NOMO-1 treated with DMSO at 0.1 percent for 48 hours (cell line): ENCODE measurements at regions not wholly inside any gene's neighbourhood (a gene's known extent, or its start where the extent isn't known, plus 50 kb on each side); places are given as distances from the start of the nearest gene placed in this dataset.

ENCODE experiments used
- DNase-seq: peaks from one replicate; lab custom pipeline; 2025; ENCODE audit not compliant: unreplicated experiment; lab: John Stamatoyannopoulos, UW

GRCh38 chr2:236689393-236689700 lies 119.7 kb downstream of the ACKR3 start:
- no peak for DNase-seq

- no peak for DNase-seq
Observed at GRCh38 chr2:236689981-236690380, 120.4 kb downstream of the ACKR3 start.

DNA sequence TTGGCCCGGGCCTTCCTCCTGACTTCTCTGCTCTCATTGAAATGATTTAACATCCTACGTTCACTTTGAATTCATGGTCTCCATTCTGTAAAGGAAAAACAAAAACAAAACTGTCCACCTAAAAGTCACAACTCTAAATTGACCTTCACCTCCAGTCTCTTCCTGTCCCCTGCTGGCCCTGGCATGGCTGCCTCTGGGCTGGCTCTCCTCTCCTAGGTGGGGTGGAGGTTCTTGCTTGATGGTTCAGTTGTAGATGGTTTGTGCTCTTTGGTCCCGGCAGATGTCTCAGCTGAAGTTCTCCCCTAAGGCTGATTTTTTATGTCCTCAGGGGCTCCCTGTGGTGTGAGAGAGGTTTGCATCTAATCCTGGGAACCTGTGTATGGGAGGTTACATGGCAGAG lies 121.1 kb downstream of the ACKR3 start:
- DNase-seq: no peak

- DNase-seq: no peak
Observed at GRCh38 chr2:236691799-236692167, 122.2 kb downstream of the ACKR3 start.

- DNase-seq: no peak
Observed at GRCh38 chr2:236692937-236693336, 123.3 kb downstream of the ACKR3 start.

DNA sequence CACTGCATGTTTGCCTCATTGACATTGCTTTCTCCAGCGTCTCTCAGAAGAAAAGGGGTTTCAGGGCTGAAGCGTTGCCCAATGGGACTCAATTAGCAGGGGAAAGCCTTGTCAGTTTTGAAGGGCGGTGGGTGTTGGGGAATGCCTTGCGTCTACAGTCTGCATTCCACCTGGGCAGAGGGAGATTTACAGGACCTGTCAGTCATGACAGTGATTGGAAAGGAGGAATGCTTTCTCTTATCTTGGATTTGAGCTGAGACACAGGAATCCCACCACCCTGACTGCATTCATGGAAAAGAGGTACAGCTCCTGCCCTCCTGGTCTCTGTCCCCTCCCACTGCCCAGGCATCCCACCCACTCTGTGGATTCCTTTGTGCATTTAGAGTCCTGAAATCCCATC lies 123.9 kb downstream of the ACKR3 start:
- DNase-seq: no peak

DNA sequence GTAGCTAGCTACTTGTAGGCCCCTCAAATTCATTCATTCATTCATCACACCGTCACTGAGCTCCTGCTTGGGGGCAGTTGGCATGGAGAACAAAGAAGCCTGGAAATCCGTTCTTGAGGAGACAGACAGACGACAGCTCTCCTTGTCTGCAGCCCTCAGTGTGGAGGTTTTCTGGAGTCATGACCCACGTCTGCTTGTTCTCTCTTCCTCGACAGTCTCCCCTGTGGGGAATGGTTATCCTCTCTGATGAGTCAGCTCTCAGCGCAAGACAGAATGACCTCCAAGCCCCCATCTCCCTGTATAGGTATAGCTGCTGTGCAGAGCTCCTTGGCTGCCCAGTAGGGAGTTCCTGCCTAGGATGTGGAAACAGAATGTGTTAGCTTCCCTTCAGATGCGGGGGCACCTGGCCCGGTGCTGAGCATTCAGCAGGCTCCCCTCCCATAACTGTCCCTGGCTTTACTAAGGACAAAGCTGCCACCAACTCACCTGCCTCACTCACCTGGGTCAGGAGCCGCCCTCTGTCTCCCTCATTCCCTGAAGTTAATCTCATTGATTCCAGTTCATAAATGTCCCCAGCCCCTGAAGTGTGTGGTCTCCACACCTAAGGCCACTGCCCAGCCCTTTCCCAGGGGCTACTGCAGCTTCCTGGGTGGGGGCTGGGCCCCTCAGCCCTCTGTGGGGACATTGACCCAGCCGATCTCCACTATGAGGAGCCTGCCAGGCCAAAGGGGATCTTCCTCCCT lies 124.7 kb downstream of the ACKR3 start:
- no peak for DNase-seq

GRCh38 chr2:236696834-236697233 lies 127.2 kb downstream of the ACKR3 start:
- DNase-seq: no peak

DNA sequence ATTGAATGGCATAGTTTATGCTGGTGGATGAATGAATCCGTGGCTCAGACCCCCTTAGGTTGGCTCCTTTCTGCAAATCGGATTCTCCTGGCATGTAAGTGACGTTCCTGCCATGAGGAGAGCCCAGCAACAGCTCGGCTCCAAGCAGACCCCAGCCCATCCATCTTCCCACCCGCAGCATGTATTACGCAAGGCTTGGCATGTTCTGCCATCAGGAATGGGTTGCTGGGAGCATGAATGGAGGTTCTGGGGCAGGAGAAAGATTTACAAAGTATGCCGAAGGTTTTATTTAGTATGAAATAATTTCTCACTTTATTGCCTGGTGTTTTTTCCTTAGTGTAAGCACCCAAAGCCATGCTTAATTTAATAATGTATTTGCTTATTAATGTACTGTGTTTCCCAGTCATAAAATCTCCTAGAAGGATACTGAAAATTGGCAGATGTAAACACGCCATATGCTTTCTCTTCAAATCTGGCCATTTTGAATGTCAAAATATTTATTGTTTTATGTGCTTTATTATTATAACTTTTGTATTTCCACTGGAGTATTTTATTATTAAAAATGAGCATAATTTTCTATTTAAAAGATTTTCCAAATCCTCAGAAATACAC lies 128.5 kb downstream of the ACKR3 start:
- DNase-seq: no peak

DNA sequence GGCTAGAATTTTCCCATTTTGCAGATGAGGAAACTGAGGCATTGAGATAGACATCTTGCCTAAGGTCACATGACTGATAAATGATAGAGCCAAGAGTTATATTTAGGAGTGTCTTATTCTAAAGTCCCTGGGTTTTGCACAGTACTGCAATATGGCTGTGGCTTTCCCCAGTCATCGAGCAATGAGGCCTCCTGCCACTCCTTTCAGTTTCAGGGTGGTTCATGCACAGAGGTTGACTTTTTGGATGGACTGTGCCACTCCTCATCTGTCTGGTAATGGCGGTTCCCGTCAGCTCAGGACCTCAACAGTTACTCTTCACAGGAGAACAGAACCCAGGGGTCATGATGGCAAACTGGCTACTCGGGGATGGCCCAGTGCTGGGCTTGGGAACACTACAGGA lies 131.1 kb downstream of the ACKR3 start:
- DNase-seq: no peak

GRCh38 chr2:236702657-236703372 lies 133.2 kb downstream of the ACKR3 start:
- DNase-seq: no peak

DNA sequence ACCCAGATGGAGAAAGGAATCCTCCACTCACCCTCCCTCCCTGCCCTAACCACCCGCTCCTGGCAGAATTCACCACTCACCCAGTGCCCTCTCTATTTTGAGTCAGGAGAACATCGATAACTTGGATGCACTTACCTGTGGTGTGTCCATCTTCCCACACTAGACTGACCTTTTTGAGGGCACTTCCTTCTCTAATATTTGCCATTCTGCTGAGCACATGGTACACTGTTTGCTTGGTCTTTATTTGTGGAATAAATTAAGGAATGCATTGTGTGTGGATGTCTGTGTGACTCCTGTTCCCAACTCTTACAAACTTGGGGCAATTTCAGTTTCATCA lies 133.7 kb downstream of the ACKR3 start:
- DNase-seq: no peak

DNA sequence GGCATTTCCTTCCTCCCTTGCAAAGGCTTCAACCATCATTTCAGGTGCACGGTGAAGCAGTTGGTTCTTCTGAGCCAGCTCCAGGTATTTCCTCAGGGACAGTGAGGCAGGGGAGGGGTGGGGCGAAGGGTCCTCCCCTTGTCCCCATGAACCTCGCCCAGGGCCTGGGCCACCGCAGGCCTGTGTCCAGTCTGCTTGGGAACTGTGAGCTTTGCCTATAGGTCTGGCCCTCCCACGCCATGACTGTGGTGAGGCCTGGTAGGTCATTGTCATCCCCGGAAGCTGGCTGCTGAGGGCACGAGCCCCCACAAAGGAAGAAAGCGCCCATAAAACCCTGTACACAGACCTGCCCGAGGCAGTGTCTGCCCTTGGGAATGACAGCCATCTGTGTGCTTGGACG lies 134.3 kb downstream of the ACKR3 start:
- DNase-seq: no peak

DNA sequence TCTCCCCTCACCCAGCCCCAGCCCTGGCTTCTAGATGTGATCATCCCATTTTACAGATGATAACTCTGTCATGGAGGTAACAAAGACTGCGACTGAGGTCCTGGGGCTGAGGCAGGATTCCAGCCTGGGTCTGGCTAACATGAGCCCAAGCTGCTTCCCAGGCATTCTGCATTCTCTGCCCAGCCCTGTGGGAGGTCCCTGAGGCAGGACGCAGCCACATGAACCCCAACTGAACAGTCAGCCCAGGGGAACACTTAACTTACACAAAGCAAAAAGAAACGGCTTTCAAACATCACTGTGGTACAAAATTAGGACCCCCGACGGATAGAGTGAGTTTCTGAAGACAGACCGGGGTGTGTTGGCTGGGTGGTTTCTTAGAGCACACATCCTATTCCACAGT lies 135.3 kb downstream of the ACKR3 start:
- no peak for DNase-seq

GRCh38 chr2:236705295-236706105 lies 135.9 kb downstream of the ACKR3 start:
- no peak for DNase-seq

GRCh38 chr2:236706288-236706687 lies 136.7 kb downstream of the ACKR3 start:
- DNase-seq: no peak

- DNase-seq: no peak
Observed at GRCh38 chr2:236706803-236707202, 137.2 kb downstream of the ACKR3 start.

DNA sequence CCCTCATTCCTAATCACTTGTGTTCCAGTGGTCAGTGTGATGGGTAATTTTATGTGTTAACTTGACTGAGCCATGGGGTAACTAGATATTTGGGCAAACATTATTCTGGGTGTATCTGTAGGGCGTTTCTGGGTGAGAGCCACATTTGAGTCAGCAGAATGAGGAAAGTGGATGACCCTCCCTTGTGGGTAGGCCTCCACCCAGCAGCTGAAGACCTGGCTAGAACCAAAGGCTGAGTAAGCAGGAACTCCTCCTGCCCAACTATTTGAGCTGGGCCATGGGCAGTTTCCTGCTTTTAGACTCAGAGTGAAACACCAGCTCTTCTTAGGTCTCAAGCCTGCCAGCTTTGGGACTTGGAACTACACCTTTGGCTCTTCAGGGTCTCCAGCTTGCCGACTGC lies 141.8 kb downstream of the ACKR3 start:
- DNase-seq: peak; percentile 67

GRCh38 chr2:236712304-236712703 lies 142.7 kb downstream of the ACKR3 start:
- DNase-seq: peak; percentile 33

DNA sequence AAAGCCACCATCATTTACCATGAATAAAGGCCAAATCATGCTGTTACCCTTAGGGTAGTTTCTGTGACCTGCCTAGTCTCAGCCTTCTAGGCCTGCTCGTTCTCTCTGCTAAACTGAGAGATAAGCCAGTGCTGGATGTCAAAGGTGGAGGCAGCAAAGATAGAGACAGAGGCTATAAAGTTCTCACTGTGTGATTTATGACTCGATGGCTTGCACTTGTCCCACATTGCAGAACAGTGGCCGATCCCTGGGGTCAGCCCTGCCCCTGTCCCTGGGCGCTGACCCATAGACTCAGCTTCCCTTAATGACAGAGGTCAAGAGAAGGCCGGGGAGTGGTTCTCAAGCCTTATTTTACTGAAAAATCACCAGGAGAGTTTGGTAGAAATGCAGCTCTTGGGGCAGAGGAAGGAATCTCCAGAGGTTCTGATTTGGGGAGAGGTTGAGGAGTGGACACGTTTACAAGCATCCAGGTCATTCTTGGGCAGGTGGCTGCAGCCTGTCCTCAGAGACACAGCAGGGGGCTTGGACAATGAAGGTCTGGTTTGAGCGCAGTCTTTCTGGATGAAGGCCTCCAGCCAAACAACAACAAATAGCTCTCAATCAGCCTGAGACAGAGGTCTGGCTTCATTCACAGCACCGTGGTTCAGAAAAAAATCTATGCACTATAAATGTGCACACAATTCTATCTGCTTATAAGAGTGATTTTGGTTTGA lies 143.5 kb downstream of the ACKR3 start:
- no peak for DNase-seq

- no peak for DNase-seq
Observed at GRCh38 chr2:236714080-236714479, 144.5 kb downstream of the ACKR3 start.
